Stimulated activated CD8-positive, alpha-beta memory T cell treated with anti-CD3 and anti-CD28 coated beads, Interleukin-4, amount 100 ng/mL, for 1 hour (primary cell): ENCODE measurements at regions not wholly inside any gene's neighbourhood (a gene's known extent, or its start where the extent isn't known, plus 50 kb on each side); places are given as distances from the start of the nearest gene placed in this dataset.

Source experiments
- DNase-seq, 2 donors: peaks; one replicate each; pipeline ENCODE4 v3.0.0-alpha.2; 2020; ENCODE audit warnings: low read depth in 2 of 2, low spot score in 1 of 2

DNA sequence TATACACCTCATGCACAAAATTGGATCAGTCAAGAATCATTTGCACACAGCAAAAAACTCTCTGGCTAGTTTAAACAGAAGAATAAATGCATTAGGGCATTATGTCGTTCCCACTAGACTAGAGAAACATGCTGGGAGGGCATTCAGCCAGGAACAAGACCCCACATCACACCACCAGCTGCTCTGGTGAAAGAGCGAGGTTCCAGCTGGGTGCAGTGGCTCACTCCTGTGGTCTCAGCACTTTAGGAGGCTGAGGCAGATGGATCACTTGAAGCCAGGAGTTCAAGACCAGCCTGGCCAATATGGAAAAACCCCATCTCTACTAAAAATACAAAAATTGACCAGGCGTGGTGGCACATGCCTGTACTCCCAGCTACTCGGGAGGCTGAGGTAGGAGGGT lies 52.1 kb upstream of the BACE2 start:
- no peak for DNase-seq
